ENCODE measurements at regions not wholly inside any gene's neighbourhood (a gene's known extent, or its start where the extent isn't known, plus 50 kb on each side); places are given as distances from the start of the nearest gene placed in this dataset.

GRCh38 chr19:28185646-28186045, 1027.3 kb downstream of the UQCRFS1 start:
- no peak for TF ChIP-seq CTCF (IDR thresholded peaks at IDR 0.05; ENCODE audit: control insufficient read depth, insufficient read depth, low read depth, low read length, missing control alignments)
- DNase-seq (ENCODE audit: low read depth), result no peak
- H3K4me3 ChIP-seq (ENCODE audit: control insufficient read depth, low read depth, low read length), result no peak overlapping the region

GRCh38 chr19:28184997-28185396, 1028.0 kb downstream of the UQCRFS1 start:
- no peak for TF ChIP-seq CTCF (IDR thresholded peaks at IDR 0.05; ENCODE audit: control insufficient read depth, insufficient read depth, low read depth, low read length, missing control alignments)
- no peak overlapping the region for H3K4me3 ChIP-seq (ENCODE audit: control insufficient read depth, low read depth, low read length)

GRCh38 chr19:28176193-28176592, 1036.8 kb downstream of the UQCRFS1 start:
- TF ChIP-seq CTCF (IDR thresholded peaks at IDR 0.05; ENCODE audit: control insufficient read depth, insufficient read depth, low read depth, low read length, missing control alignments), result no peak
- no peak for DNase-seq (ENCODE audit: low read depth)
- no peak overlapping the region for H3K4me3 ChIP-seq (ENCODE audit: control insufficient read depth, low read depth, low read length)

More at GRCh38 chr19:28184997-28185396, 1028.0 kb downstream of the UQCRFS1 start:
- DNase-seq (ENCODE audit: low read depth), result no peak

DNA sequence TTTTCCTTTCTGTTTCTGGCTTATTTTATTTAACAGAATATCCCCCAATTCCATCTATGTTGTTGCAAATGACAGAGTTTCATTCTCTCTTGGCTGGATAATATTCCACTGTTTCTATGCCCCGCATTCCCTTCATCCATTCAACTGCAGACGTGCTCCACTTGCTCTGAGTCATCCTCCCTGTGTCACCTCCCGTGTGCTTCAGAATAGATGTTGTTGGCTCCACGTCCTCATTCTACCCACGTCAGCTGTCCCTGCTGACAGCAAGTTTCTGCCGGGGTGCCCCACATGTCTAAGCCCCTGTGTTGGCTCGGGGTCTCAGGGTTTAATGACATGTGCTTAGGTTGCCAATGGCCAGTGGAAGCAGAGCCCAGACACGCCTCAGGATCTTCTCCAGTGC, 1041.0 kb downstream of the UQCRFS1 start:
- DNase-seq (ENCODE audit: low read depth), result no peak
- H3K4me3 ChIP-seq (ENCODE audit: control insufficient read depth, low read depth, low read length), result no peak overlapping the region
- TF ChIP-seq CTCF (IDR thresholded peaks at IDR 0.05; ENCODE audit: control insufficient read depth, insufficient read depth, low read depth, low read length, missing control alignments), result no peak

DNA sequence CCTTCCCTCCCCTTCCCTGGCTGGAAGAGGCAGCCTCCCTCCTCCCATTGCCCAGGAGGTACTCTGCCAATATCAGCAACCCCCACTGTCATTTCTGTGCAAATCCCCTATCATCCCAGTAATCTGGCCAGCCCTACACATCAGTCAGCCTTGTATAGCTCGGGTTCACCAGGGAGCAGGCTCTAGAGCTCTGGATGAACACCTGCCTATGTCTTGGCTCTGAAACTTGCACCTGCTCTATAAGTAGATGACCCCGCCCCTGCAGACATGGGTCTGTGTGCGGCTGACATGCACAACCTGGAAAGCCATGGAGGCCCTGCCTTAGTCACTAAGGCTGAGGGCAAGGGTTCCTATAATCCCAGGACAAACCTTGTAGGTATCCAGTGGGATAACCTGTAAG, 1042.9 kb downstream of the UQCRFS1 start:
- no peak for TF ChIP-seq CTCF (IDR thresholded peaks at IDR 0.05; ENCODE audit: control insufficient read depth, insufficient read depth, low read depth, low read length, missing control alignments)
- DNase-seq (ENCODE audit: low read depth), result no peak

DNA sequence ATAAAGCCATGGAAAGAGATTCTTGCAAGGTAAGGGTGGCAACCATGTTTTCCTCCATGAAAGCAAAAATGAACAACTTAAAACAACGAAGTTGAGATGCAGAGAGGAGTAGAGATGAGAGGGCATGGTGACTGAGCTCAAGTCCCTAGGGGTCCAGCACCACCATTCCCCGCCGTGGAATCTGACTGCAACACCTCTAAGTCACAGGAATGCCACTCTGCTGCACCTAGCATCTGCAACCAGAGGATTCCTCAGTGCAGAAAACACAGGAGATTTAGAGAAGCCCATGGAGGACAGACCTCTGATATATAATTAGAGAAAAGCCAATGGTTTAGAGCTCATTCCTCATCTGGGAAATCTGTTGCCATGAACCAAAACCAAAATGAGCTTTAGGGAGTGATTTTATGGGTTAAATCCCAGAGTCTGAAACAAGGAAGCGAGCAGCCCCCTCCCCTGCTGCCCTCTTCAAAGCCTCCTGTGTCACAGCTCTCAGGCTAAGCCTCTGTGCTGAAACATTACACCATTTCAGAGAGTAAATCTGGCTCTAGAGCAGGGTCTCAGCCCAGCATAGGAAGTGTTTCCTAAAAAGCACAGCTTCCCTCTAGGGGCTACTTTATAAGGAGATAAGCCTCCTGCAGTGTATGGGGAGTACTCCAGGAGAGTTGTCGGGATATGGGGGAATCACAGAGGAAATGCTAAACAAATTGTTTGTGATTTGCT, 1043.6 kb downstream of the UQCRFS1 start:
- no peak for DNase-seq (ENCODE audit: low read depth)
- H3K4me3 ChIP-seq (ENCODE audit: control insufficient read depth, low read depth, low read length), result no peak overlapping the region
- TF ChIP-seq CTCF (IDR thresholded peaks at IDR 0.05; ENCODE audit: control insufficient read depth, insufficient read depth, low read depth, low read length, missing control alignments), result no peak

More for the DNA sequence above, 1042.9 kb downstream of the UQCRFS1 start:
- no peak overlapping the region for H3K4me3 ChIP-seq (ENCODE audit: control insufficient read depth, low read depth, low read length)
